NAMALWA (cell line): ENCODE measurements at regions not wholly inside any gene's neighbourhood (a gene's known extent, or its start where the extent isn't known, plus 50 kb on each side); places are given as distances from the start of the nearest gene placed in this dataset.

Experiments
- DNase-seq: peaks from one replicate; pipeline ENCODE4 v3.0.0-alpha.2; 2015; ENCODE audit warnings: low spot score

- no peak for DNase-seq
Measured at GRCh38 chr17:15109608-15110007, 155.5 kb downstream of the PMP22 start.

- DNase-seq, result no peak
Measured at GRCh38 chr17:15108992-15109391, 156.1 kb downstream of the PMP22 start.

GRCh38 chr17:15106540-15106939 is 158.6 kb downstream of the PMP22 start:
- DNase-seq, result no peak

- DNase-seq, result no peak
Measured at GRCh38 chr17:15103785-15104184, 161.3 kb downstream of the PMP22 start.

GRCh38 chr17:15101175-15101574 is 164.0 kb downstream of the PMP22 start:
- DNase-seq, result no peak

- DNase-seq, result no peak
Measured at GRCh38 chr17:15096511-15096910, 168.6 kb downstream of the PMP22 start.

- DNase-seq, result no peak
Measured at GRCh38 chr17:15095935-15096334, 169.2 kb downstream of the PMP22 start.

- no peak for DNase-seq
Measured at GRCh38 chr17:15092762-15093161, 172.4 kb downstream of the PMP22 start.

- no peak for DNase-seq
Measured at GRCh38 chr17:15092261-15092660, 172.9 kb downstream of the PMP22 start.

- peak; percentile 1 for DNase-seq
Measured at GRCh38 chr17:15091825-15092224, 173.3 kb downstream of the PMP22 start.

- DNase-seq, result no peak
Measured at GRCh38 chr17:15090533-15090932, 174.6 kb downstream of the PMP22 start.

- DNase-seq, result no peak
Measured at GRCh38 chr17:15087946-15088345, 177.2 kb downstream of the PMP22 start.

- no peak for DNase-seq
Measured at GRCh38 chr17:15086776-15087295, 178.3 kb downstream of the PMP22 start.

- DNase-seq, result no peak
Measured at GRCh38 chr17:15085890-15086677, 179.0 kb downstream of the PMP22 start.

- DNase-seq, result no peak
Measured at GRCh38 chr17:15083225-15083624, 181.9 kb downstream of the PMP22 start.

- no peak for DNase-seq
Measured at GRCh38 chr17:15081008-15081407, 184.1 kb downstream of the PMP22 start.

GRCh38 chr17:15078570-15078969 is 186.6 kb downstream of the PMP22 start:
- no peak for DNase-seq

- no peak for DNase-seq
Measured at GRCh38 chr17:15076991-15077663, 188.0 kb downstream of the PMP22 start.

GRCh38 chr17:15051933-15052332 is 213.2 kb downstream of the PMP22 start:
- DNase-seq, result no peak

GRCh38 chr17:15049795-15050160 is 215.3 kb downstream of the PMP22 start:
- DNase-seq, result no peak

- DNase-seq, result no peak
Measured at GRCh38 chr17:15048933-15049794, 216.0 kb downstream of the PMP22 start.

- DNase-seq, result no peak
Measured at GRCh38 chr17:15048381-15048780, 216.7 kb downstream of the PMP22 start.

- DNase-seq, result no peak
Measured at GRCh38 chr17:15042311-15042710, 222.8 kb downstream of the PMP22 start.
